Inflammatory macrophage treated with lipopolysaccharide for 1 hour (primary cell): ENCODE measurements at regions not wholly inside any gene's neighbourhood (a gene's known extent, or its start where the extent isn't known, plus 50 kb on each side); places are given as distances from the start of the nearest gene placed in this dataset.
"Not testable (repeated sequence)": the region's sequence is repeated elsewhere in the genome, so short reads cannot be mapped to it uniquely, and the experiment has no call there.

ENCODE experiments used
- DNase-seq, 2 donors: peaks; one replicate each; pipeline ENCODE4 v3.0.0-alpha.2; 2020 to 2022

DNA sequence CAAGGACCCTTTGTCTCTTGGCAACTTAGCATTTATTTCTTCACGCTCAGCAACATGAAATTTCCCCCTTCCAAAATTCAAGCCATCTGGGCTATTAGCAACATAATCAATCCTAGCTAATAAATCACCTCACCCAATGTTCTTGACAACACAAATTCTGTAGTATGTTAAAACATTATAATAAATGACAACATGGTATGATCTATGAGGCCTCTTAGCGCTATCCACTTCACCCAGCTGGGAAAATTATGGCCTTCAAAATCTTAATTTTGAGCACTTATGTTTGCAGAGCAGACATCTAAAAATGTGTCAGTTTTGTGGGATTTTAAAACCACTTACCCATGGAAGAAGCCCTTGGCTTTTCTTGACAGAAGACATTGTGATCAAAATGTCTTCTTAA lies 181.9 kb downstream of the HDGFL1 start:
- no peak for DNase-seq

GRCh38 chr6:22752522-22752921 lies 183.2 kb downstream of the HDGFL1 start:
- no peak for DNase-seq

DNA sequence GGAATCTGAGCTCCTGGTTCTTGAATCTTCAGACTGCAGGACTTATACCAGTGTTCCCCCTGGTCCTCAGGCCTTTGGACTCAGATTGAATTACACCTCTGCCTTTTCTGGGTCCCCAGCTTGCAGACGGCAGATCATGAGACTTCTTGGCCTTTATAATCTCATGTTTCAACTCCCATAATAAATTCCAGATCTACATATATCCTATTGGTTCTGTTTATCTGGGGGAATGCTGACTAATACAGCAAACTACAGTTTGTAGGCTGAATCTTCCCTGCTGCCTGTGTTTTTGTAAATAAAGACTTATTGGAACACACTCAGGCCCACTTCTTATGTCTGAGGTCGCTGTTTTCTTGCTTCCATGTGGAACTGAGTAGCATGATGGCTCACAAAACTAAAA lies 184.7 kb downstream of the HDGFL1 start:
- no peak for DNase-seq

DNA sequence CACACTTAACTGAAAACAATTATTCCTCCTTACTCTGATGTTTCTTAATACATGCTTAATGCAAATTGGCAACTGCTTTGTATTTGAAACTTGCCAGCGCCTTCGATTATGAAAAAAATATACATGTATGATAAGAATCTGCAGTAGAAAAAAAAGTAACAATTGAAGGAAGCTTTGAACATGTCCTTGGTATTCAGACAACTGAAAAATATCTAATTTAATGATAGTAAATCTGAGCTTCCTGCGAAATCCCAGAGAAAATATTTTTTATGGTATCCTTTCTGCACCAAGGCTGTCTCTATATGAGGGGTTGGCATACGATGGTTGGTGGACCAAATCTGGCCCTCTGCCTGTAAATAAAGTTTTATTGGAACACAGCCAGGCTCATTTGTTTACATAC lies 186.2 kb downstream of the HDGFL1 start:
- DNase-seq: no peak

DNA sequence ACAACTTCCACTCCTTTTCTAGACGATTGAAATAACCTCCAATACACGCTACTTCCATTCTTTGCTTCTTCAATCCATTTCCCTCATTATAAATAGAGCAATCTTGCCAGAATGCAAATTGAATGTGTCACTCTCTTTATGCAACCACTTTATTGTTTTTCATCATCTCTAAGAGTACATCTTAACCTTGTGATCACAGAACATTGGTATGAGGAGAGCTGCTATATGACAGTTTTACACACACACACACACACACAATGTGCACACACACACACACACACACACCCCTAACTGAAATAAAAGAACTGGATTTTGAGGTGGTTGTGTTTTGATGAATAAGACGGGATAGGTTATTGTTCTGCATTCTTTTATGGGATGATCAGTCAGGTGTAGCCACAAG lies 187.0 kb downstream of the HDGFL1 start:
- no peak for DNase-seq

- no peak for DNase-seq
Measured at GRCh38 chr6:22764496-22764895, 195.1 kb downstream of the HDGFL1 start.

DNA sequence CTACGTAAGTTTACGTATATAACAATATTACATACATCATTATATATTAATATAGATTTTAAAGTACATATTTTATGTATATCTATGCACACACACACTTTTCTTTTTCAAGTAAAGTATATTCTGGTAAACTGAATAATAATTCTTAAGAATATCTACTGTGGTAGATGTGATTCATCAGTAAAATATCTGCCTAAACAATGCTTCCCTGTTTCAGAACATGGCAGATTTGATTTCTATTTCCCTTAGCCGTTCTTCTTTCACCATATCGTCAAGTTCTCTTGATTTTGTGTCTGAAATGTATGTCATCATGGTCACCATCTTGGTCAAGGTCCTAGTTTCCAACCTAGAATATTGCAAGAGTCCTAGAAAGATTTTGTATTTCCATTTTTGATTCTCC lies 195.6 kb downstream of the HDGFL1 start:
- no peak for DNase-seq

DNA sequence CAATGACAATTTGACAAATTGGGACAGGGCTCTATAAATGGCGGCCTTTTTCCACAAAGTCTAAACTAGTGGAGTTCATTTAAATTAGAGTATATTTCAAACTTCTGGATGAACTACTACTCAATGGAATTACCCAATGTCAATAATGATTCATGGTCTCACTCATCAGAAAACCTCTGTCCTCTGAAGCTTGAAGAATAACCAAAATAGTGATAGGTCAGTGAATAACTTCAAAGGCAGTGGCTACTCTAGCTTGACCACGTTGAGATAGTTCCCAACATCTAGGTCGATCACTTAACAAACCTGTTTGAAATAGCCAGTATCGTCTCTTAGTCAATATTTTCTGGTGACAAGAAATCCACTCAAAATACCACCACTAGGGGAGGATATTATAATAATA lies 197.6 kb downstream of the HDGFL1 start:
- DNase-seq: no peak

DNA sequence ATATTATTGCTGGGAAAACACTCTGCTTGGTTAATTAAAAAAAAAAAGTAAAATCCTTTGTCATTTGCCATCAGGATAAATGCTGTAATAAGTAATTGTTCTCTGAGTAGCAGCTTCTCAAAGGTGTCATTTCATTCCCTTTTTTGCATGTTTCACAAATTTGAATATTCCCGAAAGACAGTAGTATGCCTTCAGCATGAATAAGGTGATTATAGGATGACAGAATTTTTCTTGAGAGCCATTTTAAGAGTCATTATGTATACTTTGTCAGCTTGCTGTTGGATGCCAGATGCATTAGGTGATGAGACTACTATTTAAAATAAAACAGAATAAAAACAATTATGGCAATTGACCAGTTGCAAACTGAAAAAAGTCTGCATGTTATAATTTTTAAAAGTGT lies 200.7 kb downstream of the HDGFL1 start:
- no peak for DNase-seq

DNA sequence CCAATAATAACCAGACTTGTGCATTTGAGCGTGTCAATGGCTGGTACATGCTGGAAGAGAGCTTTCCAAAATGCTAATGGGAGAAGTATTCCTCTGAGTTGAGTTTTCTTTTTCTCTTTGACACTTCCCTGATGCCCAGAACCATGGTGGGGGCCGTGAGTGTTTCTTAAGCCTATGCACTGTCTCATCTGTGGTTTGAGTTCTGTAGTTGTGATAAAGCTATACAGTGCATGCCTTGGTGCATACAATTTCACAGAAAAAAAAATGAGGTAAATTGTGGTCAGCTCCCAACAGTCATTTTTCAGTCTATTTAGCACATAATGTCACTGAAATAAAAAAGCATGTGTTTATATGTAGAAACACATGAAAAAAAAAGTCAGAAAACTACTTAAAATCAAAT lies 204.8 kb downstream of the HDGFL1 start:
- DNase-seq: no peak

DNA sequence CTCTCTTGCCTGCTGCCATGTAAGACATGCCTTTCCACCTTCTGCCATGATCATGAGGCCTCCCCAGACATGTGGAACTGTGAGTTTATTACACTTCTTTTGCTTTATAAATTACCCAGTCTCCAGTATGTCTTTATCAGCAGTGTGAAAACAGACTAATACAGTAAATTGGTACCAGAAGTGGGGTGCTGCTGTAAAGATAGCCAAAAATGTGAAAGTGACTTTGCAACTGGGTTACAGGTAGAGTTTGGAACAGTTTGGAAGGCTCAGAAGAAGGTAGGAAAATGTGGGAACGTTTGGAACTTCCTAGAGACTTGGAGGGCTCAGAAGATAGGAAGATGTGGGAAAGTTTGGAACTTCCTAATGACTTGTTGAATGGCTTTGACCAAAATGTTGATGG lies 209.1 kb downstream of the HDGFL1 start:
- not testable (repeated sequence) for DNase-seq

DNA sequence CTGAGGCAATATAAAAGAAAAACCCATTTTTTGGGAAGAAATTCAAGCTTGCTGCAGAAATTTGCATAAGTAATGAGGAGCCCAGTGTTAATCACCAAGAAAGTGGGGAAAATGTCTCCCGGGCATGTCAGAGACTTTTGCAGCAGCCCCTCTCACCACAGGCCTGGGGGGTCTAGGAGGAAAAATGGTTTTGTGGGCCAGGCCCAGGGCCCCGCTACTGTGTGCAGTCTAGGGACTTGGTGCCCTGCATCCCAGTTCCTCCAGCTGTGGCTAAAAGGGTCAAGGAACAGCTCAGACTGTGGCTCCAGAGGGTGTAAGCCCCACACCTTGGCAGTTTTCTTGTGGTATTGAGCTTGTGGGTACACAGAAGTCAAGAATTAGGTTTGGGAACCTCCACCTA lies 209.7 kb downstream of the HDGFL1 start:
- DNase-seq: no peak

- DNase-seq: no peak
Measured at GRCh38 chr6:22783931-22784330, 214.6 kb downstream of the HDGFL1 start.

GRCh38 chr6:22784601-22785410 lies 215.4 kb downstream of the HDGFL1 start:
- no peak for DNase-seq

- DNase-seq: no peak
Measured at GRCh38 chr6:22788038-22788437, 218.7 kb downstream of the HDGFL1 start.

GRCh38 chr6:22789315-22789714 lies 219.9 kb downstream of the HDGFL1 start:
- no peak for DNase-seq

DNA sequence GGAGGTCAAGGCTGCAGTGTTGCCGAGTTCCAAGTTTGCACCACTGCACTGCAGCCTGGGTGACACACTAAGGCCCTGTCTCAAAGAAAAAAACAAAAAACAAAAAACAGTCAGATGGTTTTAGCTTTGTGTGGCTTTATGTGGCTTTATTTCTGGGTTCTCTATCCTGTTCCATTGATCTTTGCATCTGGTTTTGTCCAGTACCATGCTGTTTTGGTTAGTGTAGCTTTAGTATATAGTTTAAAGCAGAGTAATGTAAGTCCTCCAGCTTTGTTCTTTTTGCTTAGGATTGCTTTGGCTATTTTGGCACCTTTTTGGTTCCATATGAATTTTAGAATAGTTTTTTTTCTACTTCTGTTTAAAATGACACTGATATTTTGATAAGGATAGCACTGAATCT lies 225.5 kb downstream of the HDGFL1 start:
- no peak for DNase-seq

GRCh38 chr6:22800451-22800850 lies 231.1 kb downstream of the HDGFL1 start:
- no peak for DNase-seq

DNA sequence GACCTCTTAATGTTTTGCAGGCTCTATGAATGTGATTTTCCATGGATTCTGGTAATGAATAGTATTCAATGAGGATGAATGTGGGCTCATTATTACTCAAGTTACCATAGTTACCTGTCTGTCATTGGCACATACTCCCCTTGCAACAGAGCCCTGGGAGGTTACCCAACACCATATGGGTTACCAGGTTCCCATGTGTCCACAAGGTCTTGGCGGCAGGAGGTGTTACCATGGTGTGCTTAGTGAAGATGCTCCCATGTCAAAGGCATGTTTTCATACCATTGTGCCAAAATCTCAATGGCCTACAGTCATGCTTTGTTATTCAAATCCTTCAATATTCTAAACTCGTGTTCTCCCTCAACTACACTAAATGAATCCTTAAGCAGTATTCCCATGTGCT lies 232.5 kb downstream of the HDGFL1 start:
- DNase-seq: no peak

DNA sequence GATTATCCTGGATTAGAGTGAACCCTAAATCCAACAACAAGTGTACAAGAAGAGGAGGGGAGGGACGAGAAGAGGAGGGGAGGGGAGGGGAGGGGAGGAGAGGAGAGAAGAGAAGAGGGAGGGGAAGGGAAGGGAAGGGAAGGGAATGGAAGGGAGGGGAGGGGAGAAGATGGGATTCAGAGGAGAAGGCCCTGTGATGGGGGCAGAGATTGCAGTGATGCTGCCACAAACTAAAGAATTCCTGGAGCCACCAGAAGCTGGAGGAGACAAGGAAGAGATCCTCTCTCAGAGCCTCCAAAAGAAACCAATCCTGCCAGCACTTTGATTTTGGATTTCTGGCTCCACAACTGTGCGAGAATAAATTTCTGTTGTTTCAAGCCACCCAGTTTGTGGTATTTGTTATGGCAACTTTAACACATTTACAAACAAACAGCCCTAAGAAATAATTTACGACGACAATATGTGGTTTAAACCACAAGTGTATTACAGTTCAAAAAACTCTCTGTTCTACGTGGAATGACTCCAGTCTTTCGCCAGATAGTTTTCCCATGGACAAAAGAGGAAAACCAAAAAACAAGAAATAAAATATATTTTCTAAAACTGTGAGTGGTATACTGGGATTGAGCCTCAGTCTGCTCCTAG lies 235.4 kb downstream of the HDGFL1 start:
- DNase-seq: no peak

DNA sequence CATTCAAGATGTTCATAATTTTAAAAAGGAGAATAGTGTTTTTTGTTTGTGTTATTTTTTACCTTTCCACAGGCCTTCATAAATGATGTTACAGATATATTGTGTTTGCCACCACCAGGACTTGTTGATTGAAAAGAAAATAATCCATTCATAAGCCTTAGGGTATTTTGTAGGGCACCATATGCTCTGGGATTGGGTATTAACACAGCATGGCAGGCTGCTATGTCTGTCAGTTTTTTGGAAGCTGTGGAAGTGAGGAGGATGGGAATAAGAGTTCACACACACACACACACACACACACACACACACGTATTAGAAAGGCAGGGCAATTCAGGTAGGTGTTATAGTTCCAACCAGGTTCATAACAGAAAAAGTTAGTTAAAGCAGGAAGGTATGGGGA lies 237.9 kb downstream of the HDGFL1 start:
- no peak for DNase-seq

DNA sequence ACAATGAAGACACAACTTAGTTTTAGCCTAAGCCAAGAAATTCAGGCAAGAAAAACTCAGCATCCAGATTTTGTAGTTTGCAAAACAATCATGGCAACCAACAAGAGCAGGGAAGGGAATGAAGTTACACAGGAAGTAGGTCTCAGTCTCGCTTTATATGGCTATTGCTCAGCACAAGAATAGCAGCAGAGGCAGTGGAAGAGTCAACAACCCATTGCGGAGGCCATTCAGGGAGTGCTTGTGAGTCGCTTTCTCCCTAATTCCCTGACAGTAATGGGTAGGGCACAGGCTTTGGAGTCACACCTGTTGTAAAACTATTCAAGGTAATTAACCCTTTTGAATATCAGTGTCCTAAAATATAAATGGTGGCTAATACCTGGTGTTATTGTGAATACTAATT lies 238.5 kb downstream of the HDGFL1 start:
- DNase-seq: no peak

GRCh38 chr6:22808466-22808865 lies 239.1 kb downstream of the HDGFL1 start:
- DNase-seq: no peak

GRCh38 chr6:22809370-22809769 lies 240.0 kb downstream of the HDGFL1 start:
- no peak for DNase-seq

DNA sequence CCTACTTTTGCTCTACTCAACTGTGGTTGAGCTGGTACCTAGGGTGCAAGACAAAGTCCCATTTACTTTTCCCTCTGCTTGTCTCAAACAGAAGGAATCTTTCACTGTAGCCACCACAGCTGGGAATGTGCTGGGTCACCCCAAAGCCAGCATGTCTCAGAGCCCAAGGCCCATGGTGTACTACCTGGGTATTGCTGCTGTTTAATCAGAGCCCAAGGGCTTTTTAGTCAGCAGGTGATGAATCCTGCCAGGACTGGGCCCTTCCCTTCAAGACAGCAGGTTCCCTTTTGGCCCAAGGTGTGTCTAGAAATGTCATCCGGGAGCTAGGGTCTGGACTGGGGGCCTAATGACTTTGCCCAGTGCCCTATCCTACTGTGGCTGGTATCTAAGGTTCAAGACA lies 249.8 kb downstream of the HDGFL1 start:
- DNase-seq: no peak
